GM23338 (cell line): ENCODE measurements at regions not wholly inside any gene's neighbourhood (a gene's known extent, or its start where the extent isn't known, plus 50 kb on each side); places are given as distances from the start of the nearest gene placed in this dataset.

ENCODE experiments used
- ATAC-seq: fragments of 200-7000 bp; cut with Tn5 transposase; 3 replicates; pipeline ENCODE4 v1.9.1; 2020
- DNase-seq: peaks from one replicate; pipeline ENCODE4 v3.0.0-alpha.2; 2015; ENCODE audit warnings: low spot score
- H2AFZ ChIP-seq: fragments of 200-600 bp; sonication (generic); 2 replicates; pipeline ENCODE4 v1.8.0; 2016; ENCODE audit warnings: antibody characterized with exemption, mild to moderate bottlenecking, moderate library complexity
- H3F3A ChIP-seq: fragments of 200-600 bp; sonication (generic); replicated peaks from 2 replicates; pipeline ENCODE4 v1.8.0; 2017; ENCODE audit warnings: antibody characterized with exemption, mixed run types, low read depth
- H3K27ac ChIP-seq: fragments of 200-600 bp; sonication (generic); 2 replicates; pipeline ENCODE4 v1.6.1; 2016; ENCODE audit warnings: low read depth
- H3K27me3 ChIP-seq: fragments of 200-600 bp; sonication (generic); 2 replicates; pipeline ENCODE4 v1.8.0; 2016; ENCODE audit warnings: mild to moderate bottlenecking, mixed run types, moderate library complexity; ENCODE audit not compliant: insufficient read depth
- H3K36me3 ChIP-seq: fragments of 200-600 bp; sonication (generic); 2 replicates; pipeline ENCODE4 v1.8.0; 2016; ENCODE audit warnings: mild to moderate bottlenecking; ENCODE audit not compliant: insufficient read depth
- H3K4me1 ChIP-seq: fragments of 200-600 bp; sonication (generic); 2 replicates; pipeline ENCODE4 v1.8.0; 2016; ENCODE audit warnings: mild to moderate bottlenecking, moderate library complexity; ENCODE audit not compliant: insufficient read depth
- H3K4me2 ChIP-seq: fragments of 200-600 bp; sonication (generic); 2 replicates; pipeline ENCODE4 v1.7.1; 2017; ENCODE audit warnings: mixed run types
- H3K4me3 ChIP-seq: fragments of 200-600 bp; sonication (generic); 2 replicates; pipeline ENCODE4 v1.6.1; 2016; ENCODE audit warnings: mixed run types
- H3K79me2 ChIP-seq: fragments of 200-600 bp; sonication (generic); replicated peaks from 2 replicates; pipeline ENCODE4 v1.8.0; 2017; ENCODE audit warnings: mild to moderate bottlenecking; ENCODE audit not compliant: insufficient read depth
- H3K9me2 ChIP-seq: fragments of 200-600 bp; sonication (generic); 2 replicates; pipeline ENCODE4 v1.8.0; 2017; ENCODE audit not compliant: insufficient read depth
- H4K20me1 ChIP-seq: fragments of 200-600 bp; sonication (generic); replicated peaks from 2 replicates; pipeline ENCODE4 v1.8.0; 2017; ENCODE audit warnings: mild to moderate bottlenecking; ENCODE audit not compliant: insufficient read depth
- H3K27ac Mint-ChIP-seq: 2 replicates; pipeline ENCODE4 v1.8.0; 2020; ENCODE audit warnings: inconsistent platforms, mild to moderate bottlenecking, moderate library complexity, mixed read lengths
- H3K27me3 Mint-ChIP-seq: 3 replicates; pipeline ENCODE4 v1.8.0; 2022; ENCODE audit warnings: low read depth, mild to moderate bottlenecking, moderate library complexity, mixed read lengths, inconsistent platforms; ENCODE audit not compliant: insufficient read depth, poor library complexity
- H3K36me3 Mint-ChIP-seq: 3 replicates; pipeline ENCODE4 v1.8.0; 2021; ENCODE audit warnings: low read depth, mild to moderate bottlenecking, inconsistent platforms, moderate library complexity, mixed read lengths
- H3K4me1 Mint-ChIP-seq: 3 replicates; pipeline ENCODE4 v1.8.0; 2020; ENCODE audit warnings: mild to moderate bottlenecking, inconsistent platforms, mixed read lengths
- H3K4me3 Mint-ChIP-seq: 3 replicates; pipeline ENCODE4 v1.8.0; 2021; ENCODE audit warnings: moderate library complexity, mild to moderate bottlenecking, inconsistent platforms, mixed read lengths
- H3K9me3 Mint-ChIP-seq: 3 replicates; pipeline ENCODE4 v1.8.0; 2020; ENCODE audit warnings: moderate library complexity, mild to moderate bottlenecking, inconsistent platforms, mixed read lengths
- CREB1 ChIP-seq: fragments of 250-450 bp; sonication (Bioruptor Pico); IDR thresholded peaks from 2 replicates; pipeline ENCODE4 v1.5.0; 2020; ENCODE audit warnings: low read depth, mild to moderate bottlenecking, moderate library complexity
- JUNB ChIP-seq: IDR thresholded peaks from one replicate; pipeline ENCODE4 v1.6.1; 2016; ENCODE audit warnings: antibody characterized with exemption; ENCODE audit not compliant: unreplicated experiment
- POLR2AphosphoS5 ChIP-seq: IDR thresholded peaks from 2 replicates; pipeline ENCODE4 v1.6.1; 2016; ENCODE audit warnings: antibody characterized with exemption, low read depth
- ZNF114 ChIP-seq: fragments of 250-450 bp; sonication (Bioruptor Pico); IDR thresholded peaks from 2 replicates; pipeline ENCODE4 v1.5.0; 2020; ENCODE audit warnings: mild to moderate bottlenecking, moderate library complexity
- ZNF331 ChIP-seq: fragments of 250-450 bp; sonication (Bioruptor Pico); IDR thresholded peaks from 2 replicates; pipeline ENCODE4 v1.5.0; 2020; ENCODE audit warnings: low read depth, mild to moderate bottlenecking, moderate library complexity
- TF ChIP-seq, protein P1 (sequence below): IDR thresholded peaks from one replicate; pipeline ENCODE4 v1.6.1; 2018; ENCODE audit warnings: antibody characterized with exemption; ENCODE audit not compliant: unreplicated experiment
- TF ChIP-seq, protein P2 (sequence below): fragments of 250-450 bp; sonication (Bioruptor Pico); IDR thresholded peaks from 2 replicates; pipeline ENCODE4 v1.5.0; 2020; ENCODE audit warnings: mild to moderate bottlenecking, moderate library complexity

DNA sequence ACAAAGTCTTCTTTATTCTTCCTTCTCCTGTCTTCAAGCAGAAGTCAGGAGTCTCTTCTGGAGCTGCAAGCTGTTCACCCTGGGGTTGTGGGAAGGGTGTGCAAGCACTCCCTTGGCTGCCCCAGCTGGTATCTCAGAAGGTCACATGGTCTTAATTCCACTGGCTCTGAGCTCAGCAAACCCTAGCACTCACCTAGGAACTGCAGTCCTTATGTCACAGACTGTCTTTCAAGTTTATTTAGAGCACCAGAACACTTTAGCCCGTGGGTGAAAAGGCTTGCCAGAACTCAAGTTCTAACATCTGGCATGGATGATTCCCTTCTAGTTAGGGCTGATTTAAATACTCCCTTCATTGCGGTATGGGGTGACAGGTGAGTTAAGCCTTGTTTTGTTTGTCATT lies 379.0 kb downstream of the CCER1 start:
- Histone ChIP-seq H3K36me3 (no peaks in the 10 kb centered on the region), H3K27ac (no peak overlapping the region), H4K20me1 (no peaks in the 10 kb centered on the region), H3F3A (no peaks in the 10 kb centered on the region), H3K9me2 (peaks cover 5% of the 10 kb centered on the region), H3K4me1 (no peaks in the 10 kb centered on the region), H2AFZ (no peak overlapping the region), H3K27me3 (no peaks in the 10 kb centered on the region), H3K4me3 (no peak overlapping the region), H3K79me2 (no peaks in the 10 kb centered on the region), H3K4me2 (no peak overlapping the region)
- Mint-ChIP-seq H3K27me3 (peaks cover 2% of the 10 kb centered on the region), H3K9me3 (peaks cover 6% of the 10 kb centered on the region), H3K4me3 (no peak overlapping the region), H3K27ac (peak overlapping the region; percentile 72; the same call in 1 of the 2 replicates), H3K36me3 (peaks cover 2% of the 10 kb centered on the region; the same call in 2 of the 3 replicates), H3K4me1 (no peaks in the 10 kb centered on the region)
- DNase-seq (no peak), ATAC-seq (no peak)
- TF ChIP-seq ZNF114 (CRISPR knock-in tag): no peak
- TF ChIP-seq ZNF331: no peak
- no peak for TF ChIP-seq POLR2AphosphoS5
- TF ChIP-seq, protein P1, sequence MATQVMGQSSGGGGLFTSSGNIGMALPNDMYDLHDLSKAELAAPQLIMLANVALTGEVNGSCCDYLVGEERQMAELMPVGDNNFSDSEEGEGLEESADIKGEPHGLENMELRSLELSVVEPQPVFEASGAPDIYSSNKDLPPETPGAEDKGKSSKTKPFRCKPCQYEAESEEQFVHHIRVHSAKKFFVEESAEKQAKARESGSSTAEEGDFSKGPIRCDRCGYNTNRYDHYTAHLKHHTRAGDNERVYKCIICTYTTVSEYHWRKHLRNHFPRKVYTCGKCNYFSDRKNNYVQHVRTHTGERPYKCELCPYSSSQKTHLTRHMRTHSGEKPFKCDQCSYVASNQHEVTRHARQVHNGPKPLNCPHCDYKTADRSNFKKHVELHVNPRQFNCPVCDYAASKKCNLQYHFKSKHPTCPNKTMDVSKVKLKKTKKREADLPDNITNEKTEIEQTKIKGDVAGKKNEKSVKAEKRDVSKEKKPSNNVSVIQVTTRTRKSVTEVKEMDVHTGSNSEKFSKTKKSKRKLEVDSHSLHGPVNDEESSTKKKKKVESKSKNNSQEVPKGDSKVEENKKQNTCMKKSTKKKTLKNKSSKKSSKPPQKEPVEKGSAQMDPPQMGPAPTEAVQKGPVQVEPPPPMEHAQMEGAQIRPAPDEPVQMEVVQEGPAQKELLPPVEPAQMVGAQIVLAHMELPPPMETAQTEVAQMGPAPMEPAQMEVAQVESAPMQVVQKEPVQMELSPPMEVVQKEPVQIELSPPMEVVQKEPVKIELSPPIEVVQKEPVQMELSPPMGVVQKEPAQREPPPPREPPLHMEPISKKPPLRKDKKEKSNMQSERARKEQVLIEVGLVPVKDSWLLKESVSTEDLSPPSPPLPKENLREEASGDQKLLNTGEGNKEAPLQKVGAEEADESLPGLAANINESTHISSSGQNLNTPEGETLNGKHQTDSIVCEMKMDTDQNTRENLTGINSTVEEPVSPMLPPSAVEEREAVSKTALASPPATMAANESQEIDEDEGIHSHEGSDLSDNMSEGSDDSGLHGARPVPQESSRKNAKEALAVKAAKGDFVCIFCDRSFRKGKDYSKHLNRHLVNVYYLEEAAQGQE: no peak
- TF ChIP-seq, protein P2, sequence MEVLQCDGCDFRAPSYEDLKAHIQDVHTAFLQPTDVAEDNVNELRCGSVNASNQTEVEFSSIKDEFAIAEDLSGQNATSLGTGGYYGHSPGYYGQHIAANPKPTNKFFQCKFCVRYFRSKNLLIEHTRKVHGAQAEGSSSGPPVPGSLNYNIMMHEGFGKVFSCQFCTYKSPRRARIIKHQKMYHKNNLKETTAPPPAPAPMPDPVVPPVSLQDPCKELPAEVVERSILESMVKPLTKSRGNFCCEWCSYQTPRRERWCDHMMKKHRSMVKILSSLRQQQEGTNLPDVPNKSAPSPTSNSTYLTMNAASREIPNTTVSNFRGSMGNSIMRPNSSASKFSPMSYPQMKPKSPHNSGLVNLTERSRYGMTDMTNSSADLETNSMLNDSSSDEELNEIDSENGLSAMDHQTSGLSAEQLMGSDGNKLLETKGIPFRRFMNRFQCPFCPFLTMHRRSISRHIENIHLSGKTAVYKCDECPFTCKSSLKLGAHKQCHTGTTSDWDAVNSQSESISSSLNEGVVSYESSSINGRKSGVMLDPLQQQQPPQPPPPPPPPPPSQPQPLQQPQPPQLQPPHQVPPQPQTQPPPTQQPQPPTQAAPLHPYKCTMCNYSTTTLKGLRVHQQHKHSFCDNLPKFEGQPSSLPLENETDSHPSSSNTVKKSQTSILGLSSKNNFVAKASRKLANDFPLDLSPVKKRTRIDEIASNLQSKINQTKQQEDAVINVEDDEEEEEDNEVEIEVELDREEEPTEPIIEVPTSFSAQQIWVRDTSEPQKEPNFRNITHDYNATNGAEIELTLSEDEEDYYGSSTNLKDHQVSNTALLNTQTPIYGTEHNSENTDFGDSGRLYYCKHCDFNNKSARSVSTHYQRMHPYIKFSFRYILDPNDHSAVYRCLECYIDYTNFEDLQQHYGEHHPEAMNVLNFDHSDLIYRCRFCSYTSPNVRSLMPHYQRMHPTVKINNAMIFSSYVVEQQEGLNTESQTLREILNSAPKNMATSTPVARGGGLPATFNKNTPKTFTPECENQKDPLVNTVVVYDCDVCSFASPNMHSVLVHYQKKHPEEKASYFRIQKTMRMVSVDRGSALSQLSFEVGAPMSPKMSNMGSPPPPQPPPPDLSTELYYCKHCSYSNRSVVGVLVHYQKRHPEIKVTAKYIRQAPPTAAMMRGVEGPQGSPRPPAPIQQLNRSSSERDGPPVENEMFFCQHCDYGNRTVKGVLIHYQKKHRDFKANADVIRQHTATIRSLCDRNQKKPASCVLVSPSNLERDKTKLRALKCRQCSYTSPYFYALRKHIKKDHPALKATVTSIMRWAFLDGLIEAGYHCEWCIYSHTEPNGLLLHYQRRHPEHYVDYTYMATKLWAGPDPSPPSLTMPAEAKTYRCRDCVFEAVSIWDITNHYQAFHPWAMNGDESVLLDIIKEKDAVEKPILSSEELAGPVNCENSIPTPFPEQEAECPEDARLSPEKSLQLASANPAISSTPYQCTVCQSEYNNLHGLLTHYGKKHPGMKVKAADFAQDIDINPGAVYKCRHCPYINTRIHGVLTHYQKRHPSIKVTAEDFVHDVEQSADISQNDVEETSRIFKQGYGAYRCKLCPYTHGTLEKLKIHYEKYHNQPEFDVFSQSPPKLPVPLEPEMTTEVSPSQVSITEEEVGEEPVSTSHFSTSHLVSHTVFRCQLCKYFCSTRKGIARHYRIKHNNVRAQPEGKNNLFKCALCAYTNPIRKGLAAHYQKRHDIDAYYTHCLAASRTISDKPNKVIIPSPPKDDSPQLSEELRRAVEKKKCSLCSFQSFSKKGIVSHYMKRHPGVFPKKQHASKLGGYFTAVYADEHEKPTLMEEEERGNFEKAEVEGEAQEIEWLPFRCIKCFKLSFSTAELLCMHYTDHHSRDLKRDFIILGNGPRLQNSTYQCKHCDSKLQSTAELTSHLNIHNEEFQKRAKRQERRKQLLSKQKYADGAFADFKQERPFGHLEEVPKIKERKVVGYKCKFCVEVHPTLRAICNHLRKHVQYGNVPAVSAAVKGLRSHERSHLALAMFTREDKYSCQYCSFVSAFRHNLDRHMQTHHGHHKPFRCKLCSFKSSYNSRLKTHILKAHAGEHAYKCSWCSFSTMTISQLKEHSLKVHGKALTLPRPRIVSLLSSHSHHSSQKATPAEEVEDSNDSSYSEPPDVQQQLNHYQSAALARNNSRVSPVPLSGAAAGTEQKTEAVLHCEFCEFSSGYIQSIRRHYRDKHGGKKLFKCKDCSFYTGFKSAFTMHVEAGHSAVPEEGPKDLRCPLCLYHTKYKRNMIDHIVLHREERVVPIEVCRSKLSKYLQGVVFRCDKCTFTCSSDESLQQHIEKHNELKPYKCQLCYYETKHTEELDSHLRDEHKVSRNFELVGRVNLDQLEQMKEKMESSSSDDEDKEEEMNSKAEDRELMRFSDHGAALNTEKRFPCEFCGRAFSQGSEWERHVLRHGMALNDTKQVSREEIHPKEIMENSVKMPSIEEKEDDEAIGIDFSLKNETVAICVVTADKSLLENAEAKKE (CRISPR knock-in tag): no peak
- no peak for TF ChIP-seq CREB1 (CRISPR knock-in tag)
- no peak for TF ChIP-seq JUNB
